Fibroblast of peridontal ligament (primary cell): ENCODE measurements at regions not wholly inside any gene's neighbourhood (a gene's known extent, or its start where the extent isn't known, plus 50 kb on each side); places are given as distances from the start of the nearest gene placed in this dataset.
A peak's percentile ranks its signal among the peaks of the same experiment; 100 is the strongest.
"Not testable (repeated sequence)": the region's sequence is repeated elsewhere in the genome, so short reads cannot be mapped to it uniquely, and the experiment has no call there.

ENCODE experiments used
- DNase-seq: peaks from one replicate; pipeline ENCODE4 v3.0.0-alpha.2; 2010; ENCODE audit errors: extremely low read depth

GRCh38 chr6:3920321-3920720 is 71.1 kb downstream of the FAM50B start:
- no peak for DNase-seq

DNA sequence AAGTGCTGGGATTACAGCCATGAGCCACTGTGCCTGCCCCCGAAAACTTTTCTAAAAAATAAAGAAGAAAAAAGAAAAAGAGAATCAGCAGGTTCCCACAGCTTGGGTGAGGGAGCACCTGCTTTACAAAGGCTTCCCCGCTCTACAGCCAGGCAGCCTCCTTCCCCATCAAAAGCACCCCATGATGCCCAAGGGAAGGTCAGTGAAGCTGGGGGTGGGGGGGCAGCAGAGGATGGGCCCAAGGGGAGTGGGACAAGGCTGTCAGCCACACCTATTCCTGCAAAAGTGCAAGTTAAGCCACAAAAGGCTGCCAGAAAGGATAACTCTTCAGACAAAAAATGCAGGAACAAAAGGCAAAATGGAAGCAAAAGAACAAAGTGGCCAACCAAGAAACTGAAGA is 72.5 kb downstream of the FAM50B start:
- no peak for DNase-seq

GRCh38 chr6:3922619-3923018 is 73.4 kb downstream of the FAM50B start:
- DNase-seq = not testable (repeated sequence)

DNA sequence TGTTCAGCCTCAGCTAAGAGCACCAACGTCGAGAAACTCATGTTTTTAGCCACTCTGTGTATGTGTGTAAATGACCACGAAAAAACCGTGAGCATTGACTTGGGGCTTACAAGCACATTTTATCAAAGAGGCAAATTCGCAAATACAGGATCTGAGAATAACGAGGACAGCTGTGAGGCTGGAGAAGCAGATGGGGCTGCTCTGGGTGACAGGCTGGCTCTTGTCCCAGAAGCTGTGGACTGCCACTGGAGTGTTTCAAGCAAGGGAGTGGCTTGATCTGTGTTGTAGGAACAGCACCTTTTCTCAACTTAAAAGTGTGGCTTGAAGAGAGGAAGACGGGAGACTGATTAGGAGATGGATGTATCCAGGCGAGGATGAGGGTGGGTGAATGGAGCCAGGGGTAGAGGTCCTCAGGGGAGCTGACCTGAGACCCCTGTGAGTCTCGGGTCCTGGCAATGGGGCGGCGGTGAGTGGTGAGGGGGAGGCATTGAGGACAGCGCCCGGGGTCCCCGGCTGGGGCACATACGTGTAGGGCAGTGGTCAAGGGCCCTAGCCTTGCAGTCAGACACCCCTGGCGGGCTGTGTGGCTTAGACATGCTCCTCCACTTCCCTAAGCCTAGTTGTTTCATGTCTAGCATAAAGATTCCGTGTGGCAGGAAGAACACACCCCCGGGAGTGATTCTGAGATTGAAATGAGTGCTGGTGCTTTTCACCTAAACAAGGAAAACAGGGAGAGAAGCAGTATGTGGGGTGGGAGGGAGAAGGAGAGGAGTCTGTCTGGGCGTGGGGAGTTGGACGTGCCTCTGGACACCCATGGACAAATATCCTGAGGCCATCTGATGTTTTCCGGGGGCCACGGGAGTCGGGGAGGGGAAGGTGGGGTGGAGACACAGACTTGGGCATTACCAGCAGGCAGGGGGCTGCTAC is 76.3 kb downstream of the FAM50B start:
- DNase-seq = not testable (repeated sequence)

DNA sequence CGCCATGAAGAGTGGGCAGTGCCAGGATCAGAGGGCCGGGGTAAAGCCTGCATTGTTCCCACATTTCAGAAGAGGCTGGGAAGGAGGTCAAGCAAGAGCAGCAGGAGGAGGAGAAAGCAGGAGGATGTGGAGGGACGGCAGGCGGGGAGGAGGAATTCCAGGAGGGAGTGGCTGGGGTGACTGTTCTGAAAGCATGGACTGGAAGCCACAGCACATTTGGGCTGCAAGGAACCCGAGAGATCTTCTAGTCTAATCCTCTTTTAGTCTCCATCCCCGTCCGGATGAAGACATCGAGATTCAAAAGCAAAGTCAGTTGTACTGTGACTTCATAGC is 76.9 kb downstream of the FAM50B start:
- DNase-seq = peak; percentile 12

- no peak for DNase-seq
Observed at GRCh38 chr6:3928111-3928510, 78.9 kb downstream of the FAM50B start.

- DNase-seq = peak; percentile 92
Observed at GRCh38 chr6:3929281-3929798, 80.2 kb downstream of the FAM50B start.

DNA sequence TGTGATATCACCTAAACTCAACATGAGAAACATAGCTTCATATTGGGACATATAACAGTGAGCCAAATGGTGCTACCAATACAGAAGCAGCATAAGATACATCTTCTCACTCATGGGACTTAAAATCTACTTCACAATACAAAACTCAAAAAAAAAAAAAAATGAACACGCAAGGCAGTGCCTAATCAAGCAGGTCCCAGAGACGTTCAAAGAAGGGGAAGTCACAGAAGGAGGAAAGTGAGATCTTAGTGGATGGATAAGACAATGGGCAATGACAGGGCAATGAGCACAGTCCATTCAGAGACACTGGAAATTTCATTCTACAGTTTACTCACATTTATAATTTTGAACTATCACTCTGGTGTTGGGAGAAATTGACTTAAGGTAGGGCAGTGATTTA is 88.3 kb downstream of the FAM50B start:
- DNase-seq = no peak

- DNase-seq = no peak
Observed at GRCh38 chr6:3938715-3939367, 89.7 kb downstream of the FAM50B start.

DNA sequence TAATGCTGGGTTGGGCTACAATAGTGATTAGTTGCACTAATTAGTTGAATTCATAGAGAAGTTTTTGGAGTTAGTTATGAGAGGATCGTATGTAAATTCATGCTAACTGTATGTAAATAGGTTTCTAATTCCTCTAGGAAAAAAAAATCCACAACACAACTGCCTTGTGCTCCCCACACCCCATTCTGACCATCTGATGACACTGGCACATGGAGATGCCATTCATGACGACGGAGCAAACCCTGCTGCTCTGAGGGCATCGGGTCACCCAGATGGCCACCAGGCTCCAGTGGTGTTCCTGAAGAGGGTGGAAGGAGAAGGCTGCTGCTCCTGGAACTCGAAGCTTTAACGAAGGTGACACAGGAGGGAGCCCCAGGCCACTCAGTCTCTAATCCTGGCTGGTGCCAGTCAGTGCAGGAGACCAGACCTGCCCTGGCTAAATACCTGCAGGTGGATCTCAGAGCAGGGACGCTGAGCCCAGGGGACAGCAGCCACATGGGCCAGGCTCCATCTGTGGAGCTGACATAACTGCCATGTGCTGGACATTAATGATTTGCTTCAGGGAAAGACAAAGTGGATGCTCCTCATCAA is 90.3 kb downstream of the FAM50B start:
- DNase-seq = no peak

DNA sequence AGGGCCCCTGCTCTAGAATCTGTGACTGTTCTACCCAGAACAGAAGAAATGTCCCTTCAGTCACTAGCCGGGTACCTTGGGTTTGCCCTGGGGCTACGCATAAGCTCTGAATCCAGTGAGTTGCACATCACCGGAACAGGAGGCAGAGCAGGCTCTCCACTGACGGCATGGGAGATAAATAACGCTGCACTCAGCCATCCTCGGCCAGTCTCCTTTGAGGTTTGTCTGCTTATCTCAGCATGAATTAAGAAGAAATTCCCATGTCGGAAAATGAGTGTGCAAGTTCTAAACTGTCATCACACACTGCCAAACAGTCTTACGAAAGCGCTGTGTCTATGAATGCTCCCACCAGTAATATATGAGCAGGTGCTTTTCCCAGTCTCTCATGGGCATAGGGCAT is 90.8 kb downstream of the FAM50B start:
- no peak for DNase-seq

- no peak for DNase-seq
Observed at GRCh38 chr6:3940703-3941102, 91.5 kb downstream of the FAM50B start.

DNA sequence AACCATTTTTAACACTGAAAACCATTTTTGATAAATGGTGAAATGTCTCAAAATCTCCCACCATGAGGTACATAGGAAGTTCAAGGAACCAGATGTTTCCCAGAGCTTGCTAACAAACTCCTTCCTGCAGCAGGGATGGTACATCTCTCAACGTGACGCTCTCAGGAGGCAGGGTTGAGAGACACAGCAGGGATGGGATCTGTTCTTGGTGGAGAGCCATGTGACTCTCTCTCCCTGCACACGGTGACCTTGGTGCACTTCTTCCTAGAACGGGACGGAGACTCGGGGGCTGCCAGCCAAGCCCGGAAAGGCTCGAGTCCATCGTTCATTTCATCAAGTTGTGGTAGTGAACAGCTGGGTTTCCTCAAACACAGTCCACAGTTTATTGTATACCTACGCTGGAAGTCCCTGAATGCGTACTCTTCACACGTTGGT is 94.2 kb downstream of the FAM50B start:
- DNase-seq = no peak

- DNase-seq = no peak
Observed at GRCh38 chr6:3944246-3944645, 95.1 kb downstream of the FAM50B start.

DNA sequence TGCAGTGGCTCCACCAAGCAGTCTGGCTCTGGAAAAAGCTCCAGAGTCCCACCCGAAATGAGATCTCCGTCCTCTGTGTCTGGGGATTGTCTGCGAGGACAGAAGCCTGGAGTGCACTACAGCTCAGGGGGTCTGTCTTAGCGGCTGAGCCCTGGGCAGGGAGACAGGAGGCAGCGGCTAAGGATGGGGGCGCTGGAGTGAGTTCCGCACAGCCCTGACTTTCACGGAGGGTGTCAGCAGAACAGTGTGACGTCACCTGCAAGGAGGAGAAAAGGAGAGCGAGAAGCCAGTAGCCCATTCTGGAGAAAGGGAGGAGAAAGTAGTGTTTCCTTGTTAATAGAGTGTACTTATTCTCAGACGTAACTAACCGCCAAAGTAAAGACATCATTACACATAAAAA is 97.6 kb downstream of the FAM50B start:
- no peak for DNase-seq

- DNase-seq = no peak
Observed at GRCh38 chr6:3948866-3949265, 99.7 kb downstream of the FAM50B start.

DNA sequence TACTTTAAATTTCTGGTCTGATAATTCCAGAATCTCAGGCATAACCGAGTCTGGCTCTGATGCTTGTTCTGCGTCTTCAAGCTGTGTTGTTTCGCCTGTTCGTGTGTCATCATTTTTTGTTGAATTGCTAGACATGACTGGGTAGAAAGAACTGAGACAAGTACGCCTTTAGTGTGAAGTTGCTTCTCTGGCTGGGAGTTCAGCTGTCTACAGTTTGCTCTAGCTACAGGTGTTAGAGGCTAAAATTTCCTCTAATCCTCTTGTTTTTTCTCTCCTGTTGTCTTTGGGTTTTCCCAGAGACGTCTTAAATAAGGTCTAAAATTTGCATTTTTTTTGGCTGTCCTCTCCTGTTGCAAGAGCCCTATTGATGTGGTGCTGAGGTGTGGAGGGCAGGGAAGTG is 100.3 kb downstream of the FAM50B start:
- DNase-seq = no peak

DNA sequence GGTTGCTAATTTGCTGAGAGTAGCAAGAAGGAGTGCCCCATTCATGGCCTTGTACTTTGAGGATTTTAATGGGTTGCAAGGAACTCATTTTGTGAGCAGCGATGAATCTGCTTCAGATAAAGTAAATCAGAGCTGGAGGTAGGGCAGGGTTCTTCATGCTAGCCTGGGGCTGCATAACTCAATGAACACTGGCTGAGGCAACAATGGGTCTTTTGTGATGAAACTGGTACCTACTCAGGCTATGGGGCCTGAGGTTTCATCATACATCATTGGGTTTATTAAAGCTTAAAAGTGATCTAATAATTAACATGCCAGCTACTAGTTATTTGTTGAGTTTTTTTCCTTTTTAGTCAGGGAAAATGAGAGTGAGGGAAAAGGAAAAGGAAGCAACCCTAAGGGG is 106.9 kb downstream of the FAM50B start:
- DNase-seq = no peak

- DNase-seq = no peak
Observed at GRCh38 chr6:3957321-3957720, 108.1 kb downstream of the FAM50B start.

GRCh38 chr6:3958255-3958654 is 109.1 kb downstream of the FAM50B start:
- DNase-seq = no peak

DNA sequence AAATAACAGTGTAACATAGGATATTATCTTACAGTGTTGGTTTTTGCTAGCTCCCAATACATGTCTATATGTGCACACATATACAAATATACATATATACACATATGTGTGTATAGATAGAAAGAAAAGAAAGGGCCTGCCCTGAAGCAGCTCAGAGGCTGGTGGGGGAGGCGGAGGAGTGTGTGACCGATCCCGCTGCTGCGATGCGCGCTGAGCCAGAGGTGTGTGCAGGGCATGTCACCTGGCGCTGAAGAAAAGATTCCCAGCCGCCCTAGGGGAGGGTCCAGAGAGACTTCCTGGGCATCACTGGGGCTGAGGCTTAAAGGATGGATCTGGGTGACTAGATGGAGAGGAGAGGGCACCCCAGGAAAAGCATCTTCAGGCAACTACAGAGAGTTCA is 110.2 kb downstream of the FAM50B start:
- no peak for DNase-seq

DNA sequence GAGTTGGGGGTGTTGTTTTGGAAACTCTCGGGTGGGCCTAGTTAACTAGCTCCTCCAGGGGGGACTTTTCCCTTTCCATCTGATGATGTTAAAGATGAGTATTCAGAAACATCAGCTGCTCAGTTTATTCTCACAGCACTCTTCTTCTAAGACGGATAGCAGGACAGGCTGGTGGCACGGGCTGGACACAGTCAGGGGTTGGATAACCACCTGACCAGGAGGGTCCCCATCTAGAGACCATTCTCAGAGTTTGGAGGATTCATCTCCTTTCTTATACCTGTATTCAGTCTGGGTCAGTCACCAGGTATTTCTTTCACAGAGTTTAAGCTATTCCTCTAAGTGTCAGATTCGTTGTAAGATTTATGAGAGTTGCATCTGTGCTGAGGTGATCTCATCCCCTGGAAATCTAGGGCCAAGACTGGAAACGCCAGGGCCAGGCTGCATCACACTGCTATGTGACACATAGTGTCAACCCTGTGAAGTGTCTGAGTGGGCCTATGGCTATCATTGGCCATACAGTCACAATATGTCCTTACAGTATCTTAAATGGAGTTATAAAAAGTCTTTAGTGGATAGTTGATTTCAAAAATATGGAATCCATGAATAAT is 111.7 kb downstream of the FAM50B start:
- no peak for DNase-seq
